ENCODE measurements at regions not wholly inside any gene's neighbourhood (a gene's known extent, or its start where the extent isn't known, plus 50 kb on each side); places are given as distances from the start of the nearest gene placed in this dataset.

DNA sequence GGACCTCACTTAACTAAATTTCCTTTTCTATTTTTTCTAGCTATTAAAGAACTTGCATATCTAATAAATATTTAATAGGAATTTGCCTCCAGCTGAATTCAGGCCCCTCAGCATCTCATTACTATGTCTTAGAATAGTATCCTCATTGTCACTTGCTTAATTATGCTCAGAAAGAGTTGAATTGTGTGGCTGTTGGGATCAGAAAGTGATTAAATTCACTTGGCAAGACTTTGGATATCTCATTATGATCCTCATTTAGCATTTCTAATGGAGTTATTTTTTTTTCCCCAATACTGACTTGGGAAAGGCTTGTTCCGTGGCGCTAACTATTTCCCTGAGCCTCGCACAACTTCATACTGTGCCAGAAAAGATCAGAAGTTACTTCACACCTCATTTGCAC, 158.8 kb downstream of the IDS start:
- Histone ChIP-seq H3K4me2 (no peak overlapping the region), H3K36me3 (no peaks in the 10 kb centered on the region), H3K27ac (no peak overlapping the region), H4K20me1 (no peaks in the 10 kb centered on the region), H3K4me1 (no peaks in the 10 kb centered on the region), H3K4me3 (no peak overlapping the region), H3K9me3 (peaks cover 13% of the 10 kb centered on the region; the same call in 1 of the 2 replicates), H3K9ac (no peak overlapping the region), H3K27me3 (no peaks in the 10 kb centered on the region)
- no peak for TF ChIP-seq Cebpa-rat (IDR thresholded peaks at IDR 0.05)

DNA sequence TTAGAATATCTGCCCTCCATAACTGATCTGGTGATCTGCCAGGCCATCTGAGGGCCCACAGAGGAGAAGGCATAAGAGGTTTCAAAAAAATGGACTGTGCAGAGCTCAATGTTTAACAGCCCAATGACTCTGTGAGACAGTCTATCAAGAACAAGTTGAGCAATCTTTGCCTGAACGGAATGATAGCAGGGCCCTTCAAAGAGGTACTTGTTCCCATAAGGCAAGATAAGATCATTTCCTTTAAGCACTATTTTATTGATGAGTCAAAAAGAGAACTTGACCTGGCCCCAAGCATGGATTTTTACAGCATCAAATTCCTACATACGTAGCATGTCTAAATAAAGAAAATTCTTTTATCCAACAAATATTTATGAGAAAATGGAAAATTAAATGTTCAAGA, 182.8 kb downstream of the IDS start:
- Histone ChIP-seq H3K9me3 (no peaks in the 10 kb centered on the region), H3K27ac (no peak overlapping the region), H3K4me3 (no peak overlapping the region), H4K20me1 (no peaks in the 10 kb centered on the region), H3K9ac (no peak overlapping the region), H3K27me3 (no peaks in the 10 kb centered on the region), H3K4me2 (no peak overlapping the region), H3K36me3 (no peaks in the 10 kb centered on the region), H3K4me1 (no peaks in the 10 kb centered on the region)
- TF ChIP-seq Cebpa-rat (IDR thresholded peaks at IDR 0.05): no peak

DNA sequence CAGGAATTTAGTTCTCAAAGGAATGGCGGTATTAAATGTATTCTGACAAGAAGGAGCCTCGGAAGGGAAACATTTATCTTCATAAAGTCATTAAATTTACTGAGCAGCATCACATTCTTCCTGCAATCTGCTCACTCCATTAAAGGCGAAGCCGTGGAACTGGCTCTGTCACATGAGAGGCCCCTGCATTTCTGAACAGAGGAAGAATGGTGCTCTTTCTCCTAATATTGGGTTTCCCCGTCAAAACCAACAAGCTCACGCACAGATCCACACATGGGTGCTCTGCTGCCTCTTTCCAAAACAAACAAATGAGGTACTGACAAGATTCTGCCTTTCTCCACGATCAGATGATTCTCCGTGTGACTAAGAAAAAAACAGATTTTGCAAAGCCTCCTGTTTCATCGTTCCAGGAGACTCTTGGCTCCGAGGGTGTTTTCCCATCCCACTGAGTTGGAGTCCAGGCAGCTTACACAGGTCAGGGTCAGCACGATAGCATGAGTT, 191.2 kb downstream of the IDS start:
- no peaks in the 10 kb centered on the region for H3K4me1 ChIP-seq
- no peaks in the 10 kb centered on the region for H3K36me3 ChIP-seq
- no peak overlapping the region for H3K27ac ChIP-seq
- no peak overlapping the region for H3K9ac ChIP-seq
- TF ChIP-seq Cebpa-rat (IDR thresholded peaks at IDR 0.05): no peak
- no peak overlapping the region for H3K4me3 ChIP-seq
- H3K9me3 ChIP-seq: no peaks in the 10 kb centered on the region
- H3K27me3 ChIP-seq: no peaks in the 10 kb centered on the region
- no peaks in the 10 kb centered on the region for H4K20me1 ChIP-seq
- no peak overlapping the region for H3K4me2 ChIP-seq

DNA sequence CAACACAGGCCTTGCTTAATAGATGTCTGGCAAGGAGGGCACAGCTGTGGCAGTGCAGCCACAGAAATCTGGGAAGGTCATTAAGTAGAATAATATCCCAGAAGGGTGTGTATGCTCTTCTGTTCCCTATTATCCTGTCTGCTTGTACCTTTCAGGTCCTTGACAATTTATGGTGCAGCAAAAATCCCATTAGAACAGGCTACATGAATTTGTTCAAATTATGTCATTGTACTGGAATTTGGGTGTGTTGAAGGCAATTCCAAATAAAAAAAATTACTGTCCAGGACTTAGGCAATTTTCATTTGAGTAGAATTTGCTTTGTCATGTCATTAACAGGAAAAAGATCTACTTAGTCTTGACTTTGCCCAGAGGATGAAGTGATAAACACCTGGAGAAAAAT, 192.1 kb downstream of the IDS start:
- H3K4me2 ChIP-seq: no peak overlapping the region
- no peaks in the 10 kb centered on the region for H3K9me3 ChIP-seq
- no peak overlapping the region for H3K9ac ChIP-seq
- no peak overlapping the region for H3K27ac ChIP-seq
- no peaks in the 10 kb centered on the region for H3K27me3 ChIP-seq
- H3K36me3 ChIP-seq: no peaks in the 10 kb centered on the region
- H3K4me1 ChIP-seq: no peaks in the 10 kb centered on the region
- no peak overlapping the region for H3K4me3 ChIP-seq
- no peak for TF ChIP-seq Cebpa-rat (IDR thresholded peaks at IDR 0.05)
- no peaks in the 10 kb centered on the region for H4K20me1 ChIP-seq

DNA sequence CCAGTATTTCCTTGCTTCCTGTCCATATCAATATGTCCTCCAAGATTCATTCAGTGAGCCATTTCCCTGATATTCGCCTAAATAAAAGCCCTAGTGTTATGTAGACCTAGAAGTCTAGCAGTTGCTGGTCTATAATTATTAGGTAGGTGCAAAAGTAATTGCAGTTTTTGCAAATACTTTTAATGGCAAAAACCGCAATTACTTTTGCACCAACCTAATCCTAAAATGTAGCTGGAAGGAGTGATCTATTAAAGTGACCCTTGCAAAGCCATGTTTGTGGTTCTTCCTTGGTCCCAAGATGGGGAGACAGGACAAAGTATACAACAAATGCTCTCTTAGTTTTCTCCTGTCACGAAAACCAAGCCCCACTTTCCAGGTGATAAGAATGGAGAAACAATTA, 193.0 kb downstream of the IDS start:
- no peak overlapping the region for H3K4me3 ChIP-seq
- H3K9ac ChIP-seq: no peak overlapping the region
- no peak overlapping the region for H3K4me2 ChIP-seq
- H4K20me1 ChIP-seq: no peaks in the 10 kb centered on the region
- no peaks in the 10 kb centered on the region for H3K27me3 ChIP-seq
- no peaks in the 10 kb centered on the region for H3K4me1 ChIP-seq
- H3K27ac ChIP-seq: no peak overlapping the region
- no peaks in the 10 kb centered on the region for H3K36me3 ChIP-seq
- no peaks in the 10 kb centered on the region for H3K9me3 ChIP-seq
- TF ChIP-seq Cebpa-rat (IDR thresholded peaks at IDR 0.05): no peak

DNA sequence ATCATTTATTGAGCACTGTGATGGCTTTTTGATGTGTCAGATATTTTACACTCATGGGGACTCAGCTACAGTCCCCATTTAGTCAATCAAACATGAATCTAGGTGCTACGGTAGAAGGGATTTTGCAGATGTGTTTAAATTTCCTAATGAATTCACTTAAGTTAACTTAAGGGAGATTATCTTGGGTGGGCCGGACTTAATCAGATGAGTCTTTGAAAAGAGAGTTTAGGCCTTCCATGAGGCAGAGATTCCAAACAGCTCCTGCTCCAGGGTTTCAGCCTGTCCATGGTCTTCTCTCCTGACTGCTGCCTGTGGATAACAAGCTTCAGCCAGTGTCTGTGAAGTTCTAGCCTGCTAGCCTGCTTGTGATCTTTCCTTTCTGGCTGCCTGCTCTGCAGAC, 202.4 kb downstream of the IDS start:
- Histone ChIP-seq H3K27ac (no peak overlapping the region), H3K4me1 (no peaks in the 10 kb centered on the region), H3K36me3 (no peaks in the 10 kb centered on the region), H3K27me3 (no peaks in the 10 kb centered on the region), H4K20me1 (no peaks in the 10 kb centered on the region), H3K9me3 (no peaks in the 10 kb centered on the region), H3K4me3 (no peak overlapping the region), H3K9ac (no peak overlapping the region), H3K4me2 (no peak overlapping the region)
- no peak for TF ChIP-seq Cebpa-rat (IDR thresholded peaks at IDR 0.05)

DNA sequence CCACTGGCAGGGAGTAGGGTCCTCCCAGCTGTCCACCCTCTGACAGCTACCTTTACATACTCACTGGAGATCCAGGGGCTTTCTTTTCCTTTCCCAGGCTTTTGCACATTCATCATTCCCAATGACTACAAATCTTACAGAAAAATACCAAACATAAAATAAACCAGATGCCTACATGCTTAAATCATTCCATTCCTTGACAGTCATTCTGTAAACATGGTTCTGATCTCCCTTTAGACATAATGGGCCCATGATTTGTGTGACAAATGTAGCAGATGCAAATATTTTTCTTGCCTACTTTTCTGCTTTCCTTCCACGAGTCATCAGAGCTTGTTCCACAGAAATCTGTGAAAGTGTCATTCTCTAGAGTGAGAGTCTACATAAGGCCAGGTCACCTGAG, 207.0 kb downstream of the IDS start:
- Histone ChIP-seq H3K9ac (no peak overlapping the region), H3K4me2 (no peak overlapping the region), H3K4me1 (no peaks in the 10 kb centered on the region), H3K4me3 (no peak overlapping the region), H3K36me3 (no peaks in the 10 kb centered on the region), H3K27ac (no peak overlapping the region), H4K20me1 (no peaks in the 10 kb centered on the region), H3K9me3 (no peaks in the 10 kb centered on the region), H3K27me3 (no peaks in the 10 kb centered on the region)
- TF ChIP-seq Cebpa-rat (IDR thresholded peaks at IDR 0.05): no peak

DNA sequence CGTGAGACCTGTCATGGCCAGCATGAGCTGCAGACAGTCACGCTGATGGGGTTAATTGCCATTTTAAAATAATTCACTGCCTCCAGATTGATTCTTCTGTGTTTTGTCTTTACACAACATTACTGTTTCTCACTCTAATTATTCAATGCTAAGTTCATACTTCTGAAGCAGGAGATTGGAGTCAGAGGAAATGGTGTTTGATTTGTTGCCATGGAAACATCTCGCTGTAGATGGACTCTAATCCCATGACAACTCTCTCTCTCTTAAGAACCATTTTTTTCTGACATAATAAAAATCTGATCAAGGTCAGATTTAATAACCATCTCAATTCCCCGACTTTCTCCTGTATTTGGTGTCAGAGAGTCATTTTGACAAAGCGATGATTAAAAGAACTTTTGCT, 209.0 kb downstream of the IDS start:
- H3K27me3 ChIP-seq: no peaks in the 10 kb centered on the region
- no peaks in the 10 kb centered on the region for H4K20me1 ChIP-seq
- no peaks in the 10 kb centered on the region for H3K36me3 ChIP-seq
- no peaks in the 10 kb centered on the region for H3K9me3 ChIP-seq
- H3K4me1 ChIP-seq: no peaks in the 10 kb centered on the region
- no peak overlapping the region for H3K9ac ChIP-seq
- no peak for TF ChIP-seq Cebpa-rat (IDR thresholded peaks at IDR 0.05)
- H3K27ac ChIP-seq: no peak overlapping the region
- H3K4me3 ChIP-seq: no peak overlapping the region
- H3K4me2 ChIP-seq: no peak overlapping the region

DNA sequence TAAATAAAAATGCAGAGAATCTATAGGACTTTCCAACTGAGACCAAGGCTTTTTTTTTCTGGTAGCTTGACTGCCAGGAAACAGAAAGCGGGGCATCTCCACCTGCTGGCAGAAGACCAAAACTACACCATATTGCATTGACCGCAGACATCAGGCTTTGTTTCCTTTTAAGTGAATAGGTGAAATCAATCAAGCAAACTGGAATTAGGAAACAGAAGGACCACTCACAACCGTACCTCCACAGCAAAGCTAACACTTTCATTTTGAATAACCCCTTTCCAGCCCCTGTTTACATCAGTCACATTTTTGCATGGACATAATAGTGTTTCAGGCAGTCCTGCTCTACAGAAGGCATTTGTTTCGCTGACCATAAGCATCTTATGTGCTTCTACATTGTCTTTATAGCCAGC, 218.2 kb downstream of the IDS start:
- peaks cover 20% of the 10 kb centered on the region for H3K4me1 ChIP-seq
- H3K4me3 ChIP-seq: no peak overlapping the region
- no peaks in the 10 kb centered on the region for H3K27me3 ChIP-seq
- H3K36me3 ChIP-seq: no peaks in the 10 kb centered on the region
- no peaks in the 10 kb centered on the region for H3K9me3 ChIP-seq
- H3K9ac ChIP-seq: no peak overlapping the region
- no peak overlapping the region for H3K27ac ChIP-seq
- TF ChIP-seq Cebpa-rat (IDR thresholded peaks at IDR 0.05): no peak
- no peak overlapping the region for H3K4me2 ChIP-seq
- H4K20me1 ChIP-seq: no peaks in the 10 kb centered on the region

DNA sequence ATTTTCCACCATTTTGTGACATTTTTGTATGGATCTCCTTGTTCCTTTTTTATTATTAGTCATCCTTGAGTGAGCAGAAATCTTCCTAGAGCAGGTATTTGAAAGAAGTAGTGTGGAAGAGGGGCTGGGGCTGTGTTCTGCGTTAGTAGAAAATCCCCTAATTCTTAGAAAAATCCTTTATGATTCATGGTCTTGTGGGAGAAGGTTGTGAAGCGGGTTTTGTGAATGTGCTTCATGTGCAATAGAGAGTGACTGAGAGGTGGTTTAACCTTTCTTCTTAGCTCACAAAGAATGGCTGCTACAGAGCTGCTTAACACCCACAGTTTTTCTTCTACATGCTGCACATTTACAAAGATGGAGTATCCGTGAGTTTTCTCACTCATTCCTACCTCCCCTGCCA, 220.5 kb downstream of the IDS start:
- no peak overlapping the region for H3K9ac ChIP-seq
- H3K4me2 ChIP-seq: no peak overlapping the region
- H4K20me1 ChIP-seq: no peaks in the 10 kb centered on the region
- H3K36me3 ChIP-seq: no peaks in the 10 kb centered on the region
- no peak for TF ChIP-seq Cebpa-rat (IDR thresholded peaks at IDR 0.05)
- no peaks in the 10 kb centered on the region for H3K9me3 ChIP-seq
- H3K27me3 ChIP-seq: no peaks in the 10 kb centered on the region
- H3K27ac ChIP-seq: no peak overlapping the region
- H3K4me3 ChIP-seq: no peak overlapping the region
- H3K4me1 ChIP-seq: peaks cover 18% of the 10 kb centered on the region

DNA sequence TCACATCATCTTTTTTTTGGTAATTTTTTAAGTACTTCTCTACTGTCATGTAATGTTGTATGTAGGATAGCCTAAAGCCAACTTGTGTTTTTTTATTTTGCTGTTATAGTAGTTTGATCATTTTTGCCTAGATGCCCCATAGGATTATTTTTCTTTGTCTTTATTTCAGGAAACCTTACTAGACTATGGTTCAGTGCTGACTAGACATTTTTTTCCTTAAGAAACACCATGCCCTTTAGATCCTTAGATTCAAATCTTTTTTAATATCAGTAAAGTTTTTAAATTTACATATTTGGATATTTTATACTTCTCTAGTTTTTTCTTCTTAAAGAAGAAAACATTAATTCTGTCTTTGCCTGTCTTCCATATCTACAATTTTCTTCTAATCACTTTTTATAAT, 221.3 kb downstream of the IDS start:
- Histone ChIP-seq H3K27ac (no peak overlapping the region), H4K20me1 (no peaks in the 10 kb centered on the region), H3K4me1 (peaks cover 10% of the 10 kb centered on the region), H3K9me3 (no peaks in the 10 kb centered on the region), H3K9ac (no peak overlapping the region), H3K4me3 (no peak overlapping the region), H3K36me3 (no peaks in the 10 kb centered on the region), H3K27me3 (no peaks in the 10 kb centered on the region), H3K4me2 (no peak overlapping the region)
- no peak for TF ChIP-seq Cebpa-rat (IDR thresholded peaks at IDR 0.05)
